GM19025 (cell line): ENCODE measurements at regions not wholly inside any gene's neighbourhood (a gene's known extent, or its start where the extent isn't known, plus 50 kb on each side); places are given as distances from the start of the nearest gene placed in this dataset.

Experiments used
- ATAC-seq: cut with Tn5 transposase; IDR thresholded peaks from one replicate; pipeline ENCODE4 v1.9.1; 2021; ENCODE audit warnings: mild to moderate bottlenecking, low read depth, moderate library complexity; ENCODE audit not compliant: unreplicated experiment

DNA sequence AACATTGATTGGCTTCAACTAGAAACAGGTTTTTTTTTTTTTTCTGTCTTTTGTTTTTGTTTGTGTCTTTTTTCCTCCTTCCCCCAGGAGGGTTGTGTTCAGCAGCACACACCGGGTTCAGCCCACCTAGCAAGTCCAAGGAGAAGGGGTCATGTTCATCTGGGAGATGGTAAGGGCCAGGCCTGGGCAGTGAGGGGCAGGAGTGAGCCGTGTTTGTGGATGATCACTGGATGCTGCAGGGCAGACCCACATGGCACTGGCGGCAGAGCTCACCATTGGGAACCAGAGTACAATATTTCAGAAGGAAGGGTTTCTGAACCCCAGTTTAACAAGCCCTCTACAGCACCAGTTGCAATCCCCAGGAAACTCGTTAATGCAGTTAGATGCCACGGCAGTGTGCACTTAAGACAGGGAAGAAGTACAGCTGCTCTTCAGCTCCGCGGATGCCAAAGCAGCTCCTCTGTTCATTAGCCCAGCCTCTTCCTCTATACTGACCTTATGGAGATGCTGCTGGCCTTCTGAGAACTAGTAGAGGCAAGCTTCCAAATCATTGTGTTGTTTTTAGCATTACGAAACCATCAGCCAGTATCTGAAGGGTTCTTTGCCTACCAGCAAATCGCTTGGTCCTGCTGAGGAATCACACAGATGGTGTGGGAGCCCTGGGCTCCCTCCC lies 508.2 kb upstream of the WWC1 start:
- ATAC-seq, result no peak

DNA sequence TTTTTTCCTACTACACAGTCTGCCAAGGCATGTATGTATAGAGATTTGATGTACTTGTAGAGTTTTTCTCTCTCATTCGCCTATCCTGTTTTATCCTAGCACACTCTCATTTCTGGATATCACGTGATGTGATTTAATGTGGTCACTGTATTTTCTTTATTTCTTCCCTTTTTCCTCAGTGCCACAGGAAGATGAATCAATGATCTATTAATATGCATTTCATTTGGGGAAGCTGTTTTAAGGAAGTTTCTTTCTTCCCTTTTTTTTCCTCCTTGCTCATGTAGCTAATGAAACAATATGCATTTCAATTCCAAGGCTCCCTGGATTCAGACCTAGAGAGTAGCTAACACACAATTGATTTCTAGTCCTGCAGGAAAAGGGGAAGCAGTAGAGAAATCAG lies 506.3 kb upstream of the WWC1 start:
- ATAC-seq, result no peak

DNA sequence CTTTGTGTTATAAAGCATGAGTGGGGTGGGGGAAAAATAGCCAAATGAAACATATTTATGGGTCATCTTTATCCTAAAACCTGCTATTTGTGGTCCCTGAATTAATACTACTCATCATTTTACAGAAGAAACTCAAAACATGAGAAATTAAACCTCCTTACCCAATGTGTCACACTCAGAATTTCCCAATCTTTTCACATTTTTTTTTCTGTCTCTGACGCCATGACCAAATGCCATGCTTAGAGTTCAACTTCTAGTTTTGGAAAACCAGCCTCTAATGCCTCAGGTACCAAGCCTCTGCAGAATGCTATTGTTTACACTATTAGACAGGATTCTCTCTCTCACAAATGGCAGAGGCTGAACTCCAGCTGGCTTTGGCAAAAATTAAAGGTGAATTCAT lies 505.5 kb upstream of the WWC1 start:
- ATAC-seq, result no peak

DNA sequence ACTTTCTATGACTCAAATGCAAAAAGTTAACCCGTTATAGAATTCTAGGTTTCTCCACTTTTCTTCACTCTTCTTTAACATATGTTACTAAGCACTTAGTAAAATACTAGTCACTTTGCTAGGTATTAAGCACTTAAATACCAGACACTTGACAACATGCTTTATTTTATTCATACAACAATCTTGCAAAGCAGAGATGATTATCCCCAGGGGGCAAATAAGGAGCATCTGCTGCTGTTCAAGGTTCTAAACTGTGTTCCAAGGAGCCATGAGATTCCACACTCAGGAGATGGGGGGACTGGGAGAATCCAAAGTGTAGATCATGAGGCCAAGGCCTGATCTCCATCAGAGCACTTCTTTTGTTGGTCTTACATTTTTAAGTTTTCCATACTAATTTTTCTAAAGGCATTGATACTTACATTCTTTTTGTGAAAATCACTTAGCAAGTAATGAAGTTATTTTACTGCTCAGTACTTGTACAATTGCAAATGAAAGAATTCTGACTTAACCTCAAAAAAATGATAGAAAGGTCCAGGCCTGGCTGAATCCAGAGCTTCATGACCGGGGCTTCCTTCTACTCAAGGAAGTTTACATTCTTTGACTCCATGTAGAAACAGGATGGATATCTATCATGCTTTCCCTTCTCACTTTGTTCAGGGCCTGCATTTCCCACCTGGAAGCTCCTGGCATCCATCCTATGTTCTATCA lies 504.4 kb upstream of the WWC1 start:
- ATAC-seq, result no peak

DNA sequence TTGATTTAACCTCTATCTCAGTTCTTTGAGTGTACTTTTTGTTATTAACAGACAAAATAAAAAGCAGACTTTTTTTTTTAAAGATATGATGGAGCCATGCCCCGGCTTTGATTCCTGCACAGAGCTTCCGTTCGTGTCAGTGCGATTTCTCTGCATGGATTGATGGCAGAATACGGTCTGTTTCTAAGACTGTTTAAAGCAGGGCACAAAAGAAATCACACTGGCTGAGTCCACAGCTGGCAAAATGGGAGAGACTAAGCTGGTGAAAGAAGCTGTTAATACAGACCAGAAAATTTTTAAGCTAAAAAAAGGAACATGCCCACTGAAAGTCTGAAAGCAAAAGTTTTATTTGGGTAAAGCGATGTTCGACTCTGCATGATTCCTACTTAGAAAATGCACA lies 501.4 kb upstream of the WWC1 start:
- ATAC-seq, result no peak

DNA sequence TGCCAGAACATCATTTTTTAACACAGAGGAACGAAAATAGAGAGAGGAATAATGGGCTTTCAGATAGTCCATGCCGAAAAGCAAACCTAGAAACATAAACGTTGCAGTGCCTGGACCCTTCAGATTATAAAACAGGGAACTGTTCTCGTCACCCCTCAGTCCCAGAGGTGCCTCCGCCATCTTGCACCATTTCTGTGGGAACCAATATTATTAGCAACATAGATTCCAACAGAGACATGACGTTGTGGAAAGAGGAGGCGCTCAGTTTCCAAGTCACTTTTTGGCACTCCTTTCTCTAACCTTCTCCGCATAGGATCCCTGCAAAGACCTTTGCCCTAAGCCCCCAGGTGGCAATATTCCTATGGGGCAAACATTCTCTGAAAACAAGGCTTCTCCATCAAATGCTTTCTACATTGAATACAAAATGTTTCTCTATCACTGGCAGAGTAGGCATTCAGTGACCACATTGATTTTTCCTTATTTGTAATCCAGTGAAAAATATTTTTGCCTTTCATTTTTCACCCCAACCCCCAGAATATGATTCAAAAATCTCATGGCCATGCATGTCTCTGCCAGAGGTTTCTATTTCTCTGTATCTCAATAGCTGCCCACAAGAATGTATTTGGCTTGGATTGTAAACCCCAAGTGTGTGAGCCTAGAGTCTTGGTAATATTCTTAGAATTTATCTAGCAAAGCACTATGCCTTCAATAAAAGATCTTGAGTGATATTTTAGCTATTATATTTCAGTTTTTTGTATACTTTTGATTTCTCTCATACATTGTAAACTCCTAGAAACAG lies 500.8 kb upstream of the WWC1 start:
- no peak for ATAC-seq

DNA sequence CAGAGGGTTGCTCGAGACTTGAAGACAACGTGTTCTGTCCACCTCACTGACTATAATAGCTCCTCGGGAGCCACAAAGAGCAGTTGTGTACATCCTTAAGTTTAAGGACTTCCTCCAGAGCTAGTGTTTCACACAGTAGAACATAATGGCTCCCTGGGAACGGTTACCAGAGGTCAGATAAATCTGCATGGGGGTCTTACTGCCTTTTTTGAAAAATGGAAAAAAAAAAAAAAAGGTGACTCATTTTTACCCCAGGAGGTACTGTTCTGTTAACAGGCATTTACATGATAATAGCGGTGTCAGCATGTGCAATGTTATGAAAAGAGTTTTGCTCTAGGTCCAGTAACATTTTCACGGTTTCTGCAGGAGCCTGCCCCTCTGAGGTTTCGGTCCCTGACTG lies 498.9 kb upstream of the WWC1 start:
- no peak for ATAC-seq

DNA sequence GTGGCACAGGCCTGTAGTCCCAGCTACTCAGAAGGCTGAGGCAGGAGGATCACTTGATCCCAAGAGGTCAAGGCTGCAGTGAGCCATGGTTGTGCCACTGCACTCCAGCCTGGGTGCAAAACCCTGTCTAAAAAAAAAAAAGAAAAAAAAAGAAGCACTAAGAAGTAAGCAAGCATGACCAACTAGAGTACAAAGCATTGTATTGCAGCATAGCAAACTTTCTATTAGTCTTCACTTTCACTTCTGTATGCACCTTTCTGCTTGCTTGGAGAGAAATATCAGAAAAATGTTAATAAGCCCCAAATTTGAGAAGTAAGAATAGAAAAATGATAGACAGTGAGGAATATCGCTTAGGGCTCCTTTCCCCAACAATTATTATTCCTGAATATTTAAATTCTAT lies 497.7 kb upstream of the WWC1 start:
- ATAC-seq, result no peak

DNA sequence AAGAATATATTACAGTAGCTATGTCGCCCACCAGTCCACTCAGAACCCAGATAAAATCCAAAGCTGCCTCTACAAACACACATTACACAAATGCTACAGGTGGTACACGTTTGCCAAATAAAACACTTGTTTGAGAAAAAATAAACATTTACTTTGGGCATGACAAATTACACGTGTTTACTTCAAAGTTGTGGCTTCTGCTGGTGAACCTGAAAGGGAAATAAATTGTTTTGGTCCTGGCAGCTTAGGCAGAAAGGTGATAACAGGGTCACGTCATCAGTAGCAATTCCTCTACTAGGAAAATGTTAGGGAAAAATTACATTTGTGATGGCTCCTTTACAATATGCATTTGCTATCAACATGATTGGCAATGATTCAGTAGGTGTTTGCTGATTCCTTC lies 497.3 kb upstream of the WWC1 start:
- ATAC-seq, result no peak

DNA sequence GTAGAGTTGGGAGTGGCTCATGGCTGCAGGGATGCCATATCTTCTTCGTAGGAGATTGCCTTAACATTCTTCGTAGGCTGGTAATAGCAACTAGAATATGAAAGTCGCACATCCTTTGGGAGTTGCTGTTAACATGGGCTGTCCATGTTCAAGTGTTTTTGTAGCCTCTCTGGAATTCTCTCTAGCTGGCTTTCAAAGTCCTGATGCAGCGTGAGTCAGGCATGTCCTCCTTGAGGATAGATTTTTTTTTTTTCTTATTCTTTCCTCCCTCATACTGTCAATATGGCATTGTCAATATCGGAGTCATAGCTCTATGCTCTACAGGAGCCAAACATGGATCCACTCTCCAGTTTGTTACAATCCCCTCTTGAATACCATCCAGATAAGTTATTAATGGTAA lies 494.8 kb upstream of the WWC1 start:
- ATAC-seq, result no peak

DNA sequence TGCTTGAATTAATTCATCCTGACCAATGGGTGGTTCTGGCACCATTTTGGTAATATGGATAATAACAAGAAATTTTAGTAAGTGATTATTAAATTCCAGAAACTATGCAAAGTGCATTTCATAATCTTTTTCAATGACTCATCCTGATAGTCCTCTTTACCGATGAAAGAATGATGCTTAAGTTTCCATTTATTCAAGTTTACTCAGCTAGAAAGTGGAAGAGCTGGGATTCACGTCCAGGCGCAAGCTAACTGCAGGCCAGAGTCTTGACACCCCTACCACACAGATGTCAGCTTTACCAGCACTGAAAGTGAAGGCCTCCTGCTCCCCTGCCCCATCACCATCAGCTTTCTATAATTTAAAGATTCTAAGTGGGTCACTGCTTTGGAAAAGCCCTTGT lies 493.5 kb upstream of the WWC1 start:
- ATAC-seq, result no peak

DNA sequence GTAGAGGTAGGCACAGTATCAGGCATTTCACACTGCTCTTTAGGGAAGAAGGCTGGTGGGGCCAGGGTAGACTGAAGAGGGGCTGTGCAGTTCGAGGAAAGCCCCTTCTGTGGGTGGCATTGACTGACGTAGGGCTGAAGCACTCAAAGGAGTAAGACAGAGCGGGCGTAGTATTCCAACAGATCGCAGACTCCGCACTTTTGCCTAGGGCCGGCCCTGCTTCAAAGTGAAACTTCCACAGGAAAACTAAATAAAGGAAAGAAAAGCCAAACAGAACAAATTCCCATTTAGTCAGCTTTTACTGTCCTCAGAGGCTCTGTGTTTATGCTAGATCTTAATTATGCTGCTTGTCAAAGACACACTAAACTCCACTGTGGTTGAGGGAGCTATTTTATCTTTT lies 493.0 kb upstream of the WWC1 start:
- ATAC-seq, result no peak

DNA sequence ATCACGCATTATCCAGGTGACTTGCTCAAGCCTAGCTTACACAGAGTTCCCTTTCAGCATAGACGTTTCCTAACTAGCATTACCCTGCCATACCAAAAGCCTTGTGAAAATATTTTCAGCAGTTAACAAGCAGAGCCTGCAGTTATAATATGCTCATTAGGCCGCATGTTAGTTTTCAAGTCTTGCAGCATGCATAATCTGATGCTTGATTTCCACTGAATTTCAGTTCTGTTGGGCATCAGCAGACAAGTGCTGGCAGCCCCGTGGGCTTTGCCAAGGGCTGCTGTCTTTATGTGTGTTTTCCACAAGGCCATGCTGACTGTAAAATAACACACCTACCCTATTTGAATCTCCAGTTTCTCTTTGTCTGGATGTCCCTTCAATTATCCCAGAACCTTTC lies 491.0 kb upstream of the WWC1 start:
- ATAC-seq, result no peak

DNA sequence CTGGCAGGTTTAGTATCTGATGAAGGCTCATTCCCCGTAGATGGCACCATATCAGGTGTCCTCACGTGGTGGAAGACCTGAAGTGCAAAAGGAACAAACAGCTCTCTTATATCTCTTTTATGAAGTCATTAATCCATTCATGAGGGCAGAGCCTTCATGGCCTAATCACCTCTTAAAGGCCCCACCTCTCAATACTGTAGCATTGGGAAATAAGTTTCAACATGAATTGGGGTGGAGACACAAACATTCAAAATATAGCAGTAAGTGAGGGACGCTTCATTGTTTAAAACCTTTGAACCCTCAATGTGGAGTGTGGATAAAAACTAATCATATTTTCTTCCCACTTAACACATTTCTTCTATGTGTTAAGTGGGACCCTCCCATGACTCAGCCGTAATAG lies 489.4 kb upstream of the WWC1 start:
- ATAC-seq, result no peak

DNA sequence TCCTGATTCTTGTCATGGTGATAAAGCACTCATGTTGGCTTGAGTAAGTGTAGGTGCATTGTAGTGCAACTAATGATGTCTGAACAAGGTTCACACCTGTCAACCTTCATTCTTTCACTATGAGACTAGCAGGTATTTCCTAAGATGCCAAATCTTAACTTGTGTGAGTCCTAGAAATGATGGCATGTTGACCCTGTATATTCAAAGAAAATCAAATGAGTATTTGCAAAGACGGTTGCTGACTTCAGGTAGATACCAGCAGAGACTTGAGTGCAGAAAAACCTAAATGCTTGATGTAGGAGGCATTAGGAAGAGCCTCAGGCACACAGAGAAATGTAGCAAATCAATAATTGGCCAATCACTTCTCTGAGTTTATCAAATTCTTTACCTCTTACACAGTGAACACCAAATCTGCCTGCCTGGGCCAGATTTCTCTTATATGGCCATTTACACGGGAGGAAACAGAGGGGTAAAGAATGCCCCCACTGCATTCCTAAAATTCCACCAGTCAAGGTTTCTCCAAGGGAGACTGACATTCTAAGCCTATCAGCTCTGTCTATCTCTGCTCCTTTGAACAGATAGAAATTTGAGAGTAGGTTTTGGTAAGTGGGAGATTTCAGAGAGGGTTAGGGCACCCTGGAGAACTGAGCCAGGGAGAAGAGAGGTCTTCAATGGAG lies 488.6 kb upstream of the WWC1 start:
- no peak for ATAC-seq

DNA sequence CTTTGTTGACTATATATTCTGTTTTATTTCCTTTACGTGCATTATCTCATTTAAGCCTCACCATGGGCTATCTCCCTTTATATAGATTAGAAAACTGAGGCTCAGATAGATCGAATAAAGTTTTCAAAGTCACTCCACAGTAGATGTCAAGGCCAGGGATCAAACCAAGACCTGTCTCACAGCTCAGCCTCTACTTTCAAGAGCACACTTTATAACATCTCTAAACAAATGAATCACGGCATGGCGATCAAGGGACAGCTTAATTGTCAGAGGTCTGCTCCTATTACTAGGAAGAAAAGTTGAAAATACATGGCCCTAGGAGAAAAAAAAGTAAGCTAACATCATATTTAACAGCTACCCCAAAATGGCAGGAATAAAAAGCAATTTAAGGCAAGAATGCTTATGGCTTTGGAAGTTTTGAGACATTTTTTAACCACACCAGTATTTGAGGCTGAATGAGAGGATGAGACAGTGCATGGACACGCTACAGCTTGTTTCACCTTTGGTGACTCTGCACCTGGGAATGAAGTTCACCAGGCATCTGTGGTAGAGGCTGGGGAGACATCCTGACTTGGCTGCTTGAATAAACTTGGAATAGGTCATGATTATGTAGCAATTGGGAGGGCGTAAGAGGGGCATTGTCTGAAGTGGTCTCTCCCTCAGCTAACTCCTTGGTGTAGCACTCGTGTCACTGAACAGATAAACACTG lies 486.8 kb upstream of the WWC1 start:
- no peak for ATAC-seq

DNA sequence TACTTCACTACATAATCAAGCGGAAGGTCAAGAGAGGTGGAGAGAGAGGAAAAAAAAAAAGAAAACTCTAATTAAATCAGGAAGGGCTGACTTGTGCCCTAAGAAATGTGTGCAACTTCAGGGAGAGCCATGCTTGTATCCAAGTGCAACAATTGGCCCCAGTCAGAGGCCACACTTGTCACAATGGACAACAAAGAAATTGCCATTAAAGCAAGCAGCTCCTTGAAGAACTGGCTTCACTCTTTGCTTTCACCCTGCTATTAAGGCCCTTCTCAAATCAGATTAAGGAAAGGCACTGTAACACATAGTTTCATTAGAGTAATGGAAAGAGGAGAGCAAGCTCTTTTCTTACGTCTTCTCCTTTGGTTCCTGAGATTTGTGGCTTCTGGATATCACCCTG lies 480.9 kb upstream of the WWC1 start:
- no peak for ATAC-seq

DNA sequence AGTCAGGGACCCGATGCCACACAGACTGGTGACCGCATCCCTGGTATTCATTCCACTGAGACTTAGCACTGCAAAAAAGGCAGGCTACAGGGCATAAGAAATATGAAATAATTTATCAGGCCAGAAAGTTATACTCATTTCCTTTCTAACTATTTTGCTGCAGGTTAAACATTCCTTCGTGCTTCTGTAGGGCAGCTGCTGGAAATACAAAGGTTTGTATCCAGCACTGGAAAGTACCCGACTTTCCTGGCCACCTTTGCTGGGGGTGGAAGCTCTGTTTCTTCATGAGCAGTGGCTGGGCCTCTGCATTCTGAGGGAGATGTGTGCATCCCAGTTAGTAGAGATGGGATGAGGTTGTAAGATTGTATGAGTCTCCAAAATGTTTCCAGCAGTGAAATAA lies 478.6 kb upstream of the WWC1 start:
- ATAC-seq, result no peak

DNA sequence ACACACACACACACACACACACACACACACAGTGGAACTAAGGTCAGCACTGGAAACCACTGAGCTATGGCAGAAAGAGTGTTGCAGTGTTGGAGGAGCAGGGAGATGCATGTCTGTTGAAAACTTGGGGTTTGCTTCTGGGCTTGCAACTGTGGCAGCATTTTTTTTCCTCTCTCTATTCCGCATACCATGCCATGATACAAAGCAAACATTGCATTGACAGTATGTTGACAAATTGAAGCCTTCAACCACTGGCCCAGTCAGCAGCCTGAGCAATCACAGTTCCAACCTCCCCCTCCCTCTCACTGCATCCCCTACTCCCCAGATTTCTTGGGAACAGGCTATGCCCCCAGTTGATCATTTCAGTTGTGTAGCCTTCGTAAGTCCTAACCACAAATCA lies 478.1 kb upstream of the WWC1 start:
- no peak for ATAC-seq

DNA sequence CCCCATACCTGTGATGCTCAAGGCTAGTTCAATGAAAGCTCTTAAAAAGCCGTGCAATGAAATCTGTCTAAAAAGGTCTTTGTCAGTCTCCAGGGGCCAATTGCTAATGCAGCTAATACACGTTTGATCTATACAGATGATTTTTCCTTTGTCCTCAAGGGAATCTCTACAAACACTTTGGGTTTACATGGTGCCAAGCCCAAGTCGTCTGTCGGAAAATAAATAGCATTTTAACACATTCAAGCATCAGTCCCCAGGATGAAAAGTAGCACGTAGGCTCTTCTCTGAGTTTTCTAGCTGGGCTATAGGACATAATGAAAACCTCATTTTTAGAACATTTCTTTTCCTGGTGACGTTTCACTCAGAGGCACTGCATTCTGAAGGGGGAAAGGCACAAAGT lies 477.4 kb upstream of the WWC1 start:
- ATAC-seq, result no peak

DNA sequence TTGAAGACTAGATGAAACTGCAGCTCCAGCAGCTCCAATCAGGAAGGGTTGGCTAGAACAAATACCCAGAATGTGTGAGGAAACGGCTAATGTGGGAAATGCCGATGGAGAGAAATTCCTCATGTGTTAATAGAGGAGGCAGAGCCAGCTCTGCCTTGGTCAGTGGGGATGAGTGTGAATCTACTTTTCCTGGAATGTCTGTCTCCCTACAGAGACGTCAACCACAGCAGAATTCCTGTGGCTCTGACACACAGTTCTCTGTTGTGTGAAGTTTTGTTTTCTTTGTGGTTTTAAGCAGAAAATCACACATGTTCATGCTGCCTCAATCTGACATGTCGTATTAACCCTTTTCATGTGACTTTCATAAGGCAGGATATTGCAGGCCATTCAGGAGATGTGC lies 476.6 kb upstream of the WWC1 start:
- ATAC-seq, result no peak
